Kidney capillary endothelial cell (primary cell): ENCODE measurements at regions not wholly inside any gene's neighbourhood (a gene's known extent, or its start where the extent isn't known, plus 50 kb on each side); places are given as distances from the start of the nearest gene placed in this dataset.
A peak's percentile ranks its signal among the peaks of the same experiment; 100 is the strongest.
"Not testable (repeated sequence)": the region's sequence is repeated elsewhere in the genome, so short reads cannot be mapped to it uniquely, and the experiment has no call there.

Experiments
- DNase-seq: peaks from one replicate; pipeline ENCODE4 v3.0.0-alpha.2; 2018; ENCODE audit warnings: low spot score

DNA sequence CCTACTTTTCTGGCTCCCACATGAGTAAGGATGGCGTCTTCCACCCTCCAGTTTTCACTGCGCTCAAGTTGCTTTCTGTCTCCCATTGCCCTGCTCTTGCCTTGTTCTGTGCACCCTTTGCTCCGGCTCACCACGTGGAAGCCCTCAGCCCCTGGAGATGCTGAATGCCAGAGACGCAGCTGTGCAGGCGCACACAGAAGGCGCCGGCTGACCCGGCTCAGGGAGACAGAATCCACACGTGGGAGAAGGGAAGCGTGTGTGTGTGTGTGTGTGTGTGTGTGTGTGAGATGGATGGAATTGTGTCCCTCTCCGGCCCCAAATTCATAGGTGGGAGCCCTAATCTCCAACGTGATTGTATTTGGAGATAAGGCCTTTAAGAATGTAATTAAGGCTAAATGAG, 118.2 kb upstream of the ERRFI1 start:
- DNase-seq, result no peak

DNA sequence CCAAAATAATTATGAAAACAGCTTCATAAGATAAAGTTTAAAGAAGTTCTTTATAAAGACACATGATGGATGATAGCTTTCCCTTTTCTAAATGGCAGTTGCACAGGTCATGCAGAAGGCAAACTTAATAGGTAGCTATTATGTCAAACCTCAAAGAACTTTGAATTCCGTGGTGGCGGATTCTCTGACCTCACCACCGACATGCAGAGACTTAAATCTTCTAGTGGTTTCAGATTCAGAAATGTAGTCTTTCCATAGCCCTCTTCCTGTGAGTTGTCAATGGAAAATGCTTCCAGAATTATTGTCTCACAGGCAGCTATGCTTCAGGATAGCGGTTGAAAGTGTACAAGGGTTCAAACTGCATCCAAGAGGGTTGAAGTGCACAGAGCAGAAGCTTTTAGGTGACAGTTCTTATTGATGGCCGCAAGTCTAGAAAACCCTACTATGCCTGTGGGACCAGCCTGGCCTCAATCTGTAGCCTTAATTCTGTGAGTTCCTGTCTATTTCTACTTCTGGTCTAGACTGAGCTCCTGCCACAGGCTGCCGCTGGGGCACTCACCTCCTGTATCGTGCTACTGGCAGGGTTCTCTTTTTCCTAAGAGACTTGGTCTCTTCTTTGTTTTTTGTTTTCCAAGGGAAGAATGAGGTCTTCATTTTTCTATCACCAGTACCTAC, 117.0 kb upstream of the ERRFI1 start:
- no peak for DNase-seq

DNA sequence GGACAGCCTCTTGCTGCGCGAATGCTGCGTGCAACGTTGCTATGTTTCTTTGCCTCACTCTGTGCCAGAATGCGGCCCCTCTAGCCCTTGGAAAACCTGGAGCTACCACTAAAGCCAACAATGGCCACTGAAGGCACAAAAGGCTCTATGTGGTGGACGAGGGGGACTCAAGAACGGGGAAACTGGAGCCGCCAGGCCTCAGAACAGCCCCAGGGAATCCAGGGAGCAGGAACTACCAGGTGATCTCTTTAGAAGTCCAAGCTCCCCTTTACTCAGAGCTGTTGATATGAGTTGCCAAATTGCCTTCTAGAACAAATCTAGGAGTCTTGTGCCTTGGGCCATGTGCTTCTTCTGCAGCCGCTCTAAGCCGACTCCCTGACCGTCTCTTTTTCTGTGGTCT, 113.8 kb upstream of the ERRFI1 start:
- DNase-seq, result no peak

DNA sequence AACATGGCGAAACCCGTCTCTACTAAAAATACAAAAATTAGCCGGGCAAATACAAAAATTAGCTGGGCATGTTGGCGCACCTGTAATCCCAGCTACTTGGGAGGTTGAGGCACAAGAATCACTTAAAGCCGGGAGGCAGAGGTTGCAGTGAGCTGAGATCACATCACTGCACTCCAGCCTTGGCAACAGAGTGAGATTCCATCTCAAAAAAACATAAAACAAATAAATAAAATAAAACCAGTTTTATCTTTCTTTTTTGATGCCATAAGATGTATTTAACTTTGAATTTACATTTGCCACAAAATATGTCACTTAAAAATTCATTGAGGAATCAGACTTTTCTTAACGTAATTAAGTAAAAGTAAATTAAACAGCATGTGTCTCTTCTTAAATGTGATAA, 113.3 kb upstream of the ERRFI1 start:
- DNase-seq, result no peak

DNA sequence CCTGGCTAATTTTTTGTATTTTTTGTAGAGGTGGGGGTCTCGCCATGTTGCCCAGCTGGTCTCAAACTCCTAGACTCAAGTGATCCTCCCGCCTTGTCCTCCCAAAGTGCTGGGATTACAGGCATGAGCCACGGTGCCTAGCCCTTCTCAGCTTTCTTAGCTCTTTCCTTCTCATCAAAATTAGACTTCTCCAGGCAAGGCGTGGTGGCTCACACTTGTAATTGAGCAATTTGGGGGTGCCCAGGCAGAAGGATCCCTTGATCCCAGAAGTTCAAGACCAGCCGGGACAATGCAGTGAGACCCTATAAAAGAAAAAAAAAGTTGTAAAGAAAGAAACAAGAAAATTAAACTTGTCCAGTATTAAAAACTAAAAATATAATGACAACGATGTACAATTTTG, 112.6 kb upstream of the ERRFI1 start:
- no peak for DNase-seq

DNA sequence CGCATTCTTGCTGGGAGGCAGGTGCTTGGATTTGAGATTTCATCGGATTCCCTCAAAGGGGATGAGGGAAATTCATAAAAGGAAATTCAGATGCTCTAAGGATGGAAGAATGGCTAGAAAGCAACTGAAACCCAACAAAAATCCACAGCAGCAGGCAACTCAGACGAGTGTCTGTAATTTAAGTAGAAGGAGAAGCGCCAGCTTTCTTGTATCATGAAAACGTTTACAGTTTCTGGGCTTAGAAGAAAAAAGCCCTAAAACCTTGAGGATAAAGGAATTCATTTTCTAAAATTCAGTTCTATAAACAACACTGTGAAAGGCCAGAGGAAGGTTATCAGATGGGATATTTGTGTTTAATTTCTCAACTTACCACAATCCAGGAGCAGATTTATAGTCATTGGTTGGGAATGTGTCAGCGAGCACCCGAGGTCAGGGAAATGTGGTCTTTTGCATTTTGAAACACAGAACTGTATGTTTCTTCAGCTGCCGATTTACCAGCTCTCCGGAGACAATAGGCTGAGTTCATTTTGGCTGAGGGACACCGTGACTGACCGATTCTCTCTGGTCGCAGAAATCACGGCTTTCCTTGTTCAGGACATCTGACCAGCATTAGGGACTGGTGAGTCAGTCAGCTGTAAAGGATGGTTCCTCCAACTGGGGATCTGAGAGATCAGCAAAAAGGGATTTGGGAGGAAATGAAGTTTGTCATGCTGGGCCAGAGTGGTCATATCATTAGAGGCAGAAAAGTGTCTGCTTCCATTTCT, 111.6 kb upstream of the ERRFI1 start:
- peak; percentile 35 for DNase-seq

DNA sequence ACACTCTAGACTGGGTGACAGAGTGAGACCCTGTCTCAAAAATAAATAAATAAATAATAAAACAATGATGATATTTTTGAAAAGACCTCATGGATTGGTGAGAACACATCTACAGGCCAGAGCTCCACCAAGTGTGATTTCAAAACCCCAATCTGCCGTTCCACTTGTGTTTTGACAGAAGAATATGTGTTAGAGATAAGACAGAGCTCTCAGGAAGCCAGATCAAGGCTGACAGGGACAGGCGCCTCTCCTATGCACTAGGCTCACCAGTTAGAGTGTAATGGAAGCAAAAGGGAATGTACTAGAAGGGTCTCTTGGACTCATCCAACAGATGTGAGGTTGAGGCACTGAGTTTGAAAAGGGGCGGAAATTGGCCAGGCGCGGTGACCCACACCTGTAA, 110.7 kb upstream of the ERRFI1 start:
- no peak for DNase-seq

DNA sequence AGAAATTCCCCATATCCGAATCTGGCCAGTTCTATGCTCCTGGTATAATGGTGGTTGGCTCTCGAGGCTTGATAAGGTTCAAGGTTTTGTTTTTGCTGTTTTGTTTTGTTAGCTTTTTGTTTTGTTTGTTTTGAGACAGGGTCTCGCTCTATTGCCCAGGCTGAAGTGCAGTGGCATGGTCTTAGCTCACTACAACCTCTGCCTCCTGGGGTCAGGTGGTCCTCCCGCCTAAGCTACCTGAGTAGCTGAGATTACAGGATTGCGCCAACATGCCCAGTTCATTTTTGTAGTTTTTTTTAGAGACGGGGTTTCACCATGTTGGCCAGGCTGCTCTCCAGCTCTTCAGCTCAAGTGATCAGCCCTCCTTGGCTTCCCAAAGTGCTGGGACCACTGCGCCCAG, 109.1 kb upstream of the ERRFI1 start:
- DNase-seq, result no peak

DNA sequence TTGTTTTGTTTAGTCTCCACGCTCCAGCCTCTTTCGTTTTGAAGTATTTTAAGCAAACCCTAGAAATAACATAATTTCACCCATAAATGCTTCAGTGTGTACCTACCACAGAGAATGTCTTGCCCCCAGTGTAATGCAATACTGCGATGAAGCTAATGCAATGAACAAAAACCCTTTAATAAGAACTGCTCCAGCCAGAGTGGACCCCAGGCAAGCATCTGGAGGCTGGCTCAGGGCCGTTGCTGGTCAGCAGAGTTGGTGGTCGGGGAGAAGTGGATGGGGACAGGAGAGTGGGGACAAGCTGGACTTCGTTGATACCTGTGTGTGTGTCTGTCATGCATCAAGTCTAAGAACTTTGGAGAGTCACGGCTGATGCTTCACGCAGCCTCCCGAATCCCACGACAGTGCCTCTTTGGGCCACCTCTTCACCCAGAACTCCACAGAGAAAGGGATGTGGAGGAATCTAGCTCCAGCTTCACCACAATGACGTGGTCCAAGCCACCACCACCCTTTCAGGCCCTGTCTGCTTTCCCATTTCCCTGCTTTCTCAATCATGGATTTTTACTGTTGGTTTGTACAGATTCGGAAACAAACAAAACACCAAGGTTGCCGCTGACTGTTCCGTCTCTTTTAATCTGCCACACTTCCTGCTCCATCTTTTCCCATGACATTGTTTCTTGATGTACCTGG, 108.6 kb upstream of the ERRFI1 start:
- DNase-seq, result no peak

DNA sequence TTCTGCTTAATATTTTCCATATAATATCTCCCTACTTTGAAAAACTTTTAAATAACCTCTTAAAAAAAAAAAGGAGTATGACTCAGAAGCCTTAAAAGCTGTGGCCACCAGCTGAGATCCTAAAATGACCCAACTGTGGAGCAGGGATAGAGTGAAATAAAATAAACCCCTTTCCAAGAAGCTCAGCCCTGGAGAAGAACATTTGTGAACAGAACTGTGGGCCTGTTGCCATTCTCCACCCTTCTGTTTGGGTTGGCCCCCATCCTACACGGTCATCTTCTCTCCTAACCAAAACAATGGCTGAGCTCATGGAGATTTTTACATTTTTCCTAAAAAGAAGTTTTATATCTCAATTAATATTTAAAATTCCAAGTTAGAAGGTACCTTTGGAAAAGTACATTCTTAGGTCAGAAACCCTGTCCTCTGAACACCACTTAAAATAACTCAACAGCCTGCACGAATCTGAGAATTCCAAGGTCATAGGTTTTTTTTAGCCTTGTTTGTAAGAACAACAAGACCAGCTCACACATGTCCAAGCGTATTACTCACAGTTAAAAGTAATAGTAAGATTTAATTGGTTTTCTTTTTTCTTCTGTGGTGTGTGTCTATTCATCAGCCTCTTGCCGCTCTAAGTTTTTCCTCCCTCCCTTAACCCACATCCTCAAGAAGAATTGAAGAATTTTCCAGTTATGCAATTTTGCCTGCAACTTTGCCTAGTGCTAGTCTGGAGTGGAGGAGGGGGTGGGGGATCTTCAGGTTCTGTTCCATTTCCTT, 107.7 kb upstream of the ERRFI1 start:
- DNase-seq, result no peak

DNA sequence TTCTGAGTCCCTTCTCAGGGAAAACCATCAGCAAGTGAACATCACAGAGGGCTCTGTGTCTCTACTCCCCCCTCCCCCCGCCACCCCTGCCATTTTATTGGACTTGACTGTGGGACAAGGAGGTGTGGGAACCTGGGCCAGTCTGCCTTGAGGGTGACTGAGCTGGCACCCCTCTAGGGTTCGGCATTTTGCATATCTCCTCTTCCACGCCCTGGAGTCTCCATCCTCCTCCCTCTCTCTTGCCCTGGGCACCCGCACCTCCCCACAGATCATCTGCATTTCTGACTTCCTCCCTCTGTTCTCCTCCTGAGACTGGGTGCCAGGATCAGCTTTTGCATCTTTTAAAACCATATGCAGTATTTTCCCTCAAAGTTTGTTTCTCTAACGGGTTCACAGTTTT, 107.1 kb upstream of the ERRFI1 start:
- DNase-seq, result no peak

DNA sequence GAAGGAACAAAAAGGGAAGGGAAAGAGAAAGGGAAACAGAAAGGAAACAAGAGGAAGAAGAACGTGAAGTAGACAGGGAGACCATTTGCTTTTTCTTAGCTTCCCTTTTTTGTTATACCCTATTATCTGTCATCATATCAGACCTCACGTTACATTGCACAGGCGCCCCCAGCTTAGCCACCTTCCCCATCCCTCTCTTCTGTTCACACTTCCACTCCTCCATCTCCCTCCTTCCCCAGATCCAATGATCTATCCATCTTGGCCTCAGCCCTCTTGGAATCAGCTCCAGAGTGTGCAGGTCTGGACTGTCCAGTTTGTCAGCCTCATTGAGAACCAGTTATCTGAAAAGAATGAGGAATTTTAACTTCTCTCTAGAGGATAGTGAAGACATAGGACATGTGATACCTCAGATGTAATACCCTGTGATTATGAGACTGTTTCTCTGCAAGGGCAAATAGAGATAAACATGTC, 101.1 kb upstream of the ERRFI1 start:
- DNase-seq, result no peak

DNA sequence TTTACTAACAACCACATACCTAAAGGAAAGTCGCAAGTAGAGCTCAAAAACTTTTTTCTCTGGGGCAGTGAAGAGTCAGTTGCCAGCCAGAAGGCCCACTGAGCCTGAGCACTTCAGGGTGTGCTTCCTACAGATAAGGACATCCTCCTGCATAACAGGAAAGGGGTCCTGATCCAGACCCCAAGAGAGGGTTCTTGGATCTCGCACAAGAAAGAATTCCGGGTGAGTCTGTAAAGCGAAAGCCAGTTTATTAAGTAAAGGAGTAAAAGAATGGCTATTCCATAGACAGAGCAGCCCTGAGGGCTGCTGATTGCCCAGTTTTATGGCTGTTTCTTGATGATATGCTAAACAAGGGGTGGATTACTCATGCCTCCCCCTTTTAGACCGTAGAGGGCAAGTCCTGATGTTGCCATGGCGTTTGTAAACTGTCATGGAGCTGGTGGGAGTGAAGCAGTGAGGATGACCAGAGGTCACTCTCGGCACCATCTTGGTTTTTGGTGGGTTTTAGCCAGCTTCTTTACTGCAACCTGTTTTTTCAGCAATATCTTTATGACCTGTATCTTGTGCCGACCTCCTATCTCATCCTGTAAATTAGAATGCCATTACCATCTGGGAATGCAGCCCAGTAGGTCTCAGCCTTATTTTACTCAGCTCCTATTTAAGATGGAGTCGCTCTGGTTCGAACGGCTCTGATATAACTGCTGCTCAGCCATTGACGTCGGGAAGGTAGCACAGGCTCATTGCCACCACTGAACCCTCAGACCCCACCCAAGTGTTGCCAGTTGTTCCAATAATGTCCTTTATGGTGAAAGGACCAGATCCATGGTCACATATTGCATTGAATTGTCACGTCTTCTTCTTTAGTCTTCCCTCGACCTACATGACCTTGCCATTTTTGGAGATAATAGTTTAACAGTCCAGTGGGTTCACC, 96.6 kb upstream of the ERRFI1 start:
- DNase-seq, result no peak

DNA sequence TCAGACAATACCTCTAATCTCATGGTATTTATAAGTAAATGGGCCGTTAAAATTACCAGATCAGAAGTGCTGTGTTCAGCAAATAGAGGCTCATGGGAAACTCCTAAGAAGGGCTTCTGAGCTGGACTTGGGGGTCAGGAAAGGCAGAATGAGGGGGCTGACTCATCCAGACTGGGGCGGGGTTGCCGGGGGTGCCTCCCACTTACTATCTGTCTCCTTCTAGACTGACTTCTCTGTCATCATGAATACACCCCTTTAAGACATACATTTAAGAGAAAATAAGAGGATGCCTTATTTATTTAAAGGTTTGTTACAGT, 96.0 kb upstream of the ERRFI1 start:
- no peak for DNase-seq

DNA sequence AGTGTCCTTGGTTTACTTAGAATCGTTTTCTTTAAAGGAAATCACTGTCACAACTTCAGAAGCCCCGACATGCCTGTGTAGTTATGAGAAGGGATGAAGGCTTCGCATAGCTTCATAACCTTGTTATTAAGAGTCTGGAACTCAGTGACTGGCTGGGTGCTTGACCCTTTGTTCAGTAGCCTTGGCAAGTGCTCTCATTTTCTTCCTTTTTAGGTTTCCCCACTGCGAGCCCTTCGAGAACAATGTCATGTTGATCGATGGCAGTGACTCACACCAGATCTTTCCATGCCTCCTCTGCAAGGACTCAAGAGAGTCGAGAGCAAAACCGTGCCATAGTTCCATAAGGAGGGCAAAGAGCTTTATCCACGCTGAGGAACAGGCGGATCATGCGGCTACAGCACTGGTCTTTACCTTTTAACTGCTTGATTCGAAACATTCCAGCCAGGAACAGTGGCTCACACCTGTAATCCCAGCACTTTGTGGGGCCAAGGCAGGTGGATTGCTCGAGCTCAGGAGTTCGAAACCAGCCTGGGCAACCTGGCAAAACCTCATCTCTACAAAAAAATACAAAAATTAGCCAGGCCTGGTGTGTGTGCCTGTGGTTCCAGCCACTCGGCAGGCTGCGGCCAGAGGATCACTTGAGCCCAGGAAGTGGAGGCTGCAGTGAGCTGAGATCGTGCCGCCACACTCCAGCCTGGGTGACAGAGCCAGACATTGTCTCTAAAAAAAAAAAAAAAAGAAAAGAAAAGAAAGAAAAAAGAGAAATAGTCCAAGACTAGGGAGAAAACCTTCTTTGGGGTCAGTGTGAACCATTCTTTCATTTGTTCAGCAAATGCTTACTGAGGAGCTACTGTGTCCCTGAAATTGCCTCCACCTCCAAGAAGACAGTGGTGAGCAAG, 95.4 kb upstream of the ERRFI1 start:
- DNase-seq, result peak; percentile 57

DNA sequence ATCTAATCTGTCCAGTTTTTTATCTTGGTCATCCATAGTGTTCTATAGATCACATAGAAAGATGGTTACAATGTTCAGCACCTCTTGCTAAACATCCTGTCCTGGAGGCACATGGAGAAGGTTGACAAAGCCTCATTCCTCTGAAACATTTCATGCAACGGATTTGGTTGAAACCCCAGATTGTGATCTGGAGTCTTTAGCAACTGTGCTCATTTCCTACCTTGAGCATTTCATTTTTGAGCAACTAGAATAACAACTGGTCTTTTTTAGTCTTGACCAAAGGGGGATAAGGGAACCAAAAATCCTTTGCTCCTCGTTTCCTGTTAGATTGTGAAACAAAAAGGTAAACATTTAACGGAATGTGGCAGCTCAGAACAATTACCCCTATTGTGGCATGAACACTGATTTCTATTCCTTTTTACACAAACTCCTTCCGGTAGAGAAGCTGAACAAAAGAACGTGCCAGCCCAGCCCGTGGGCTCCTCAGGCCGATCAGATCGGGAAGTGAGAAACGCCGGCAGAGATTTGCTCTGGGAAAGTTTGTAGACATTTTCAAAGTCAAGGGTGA, 94.7 kb upstream of the ERRFI1 start:
- no peak for DNase-seq

DNA sequence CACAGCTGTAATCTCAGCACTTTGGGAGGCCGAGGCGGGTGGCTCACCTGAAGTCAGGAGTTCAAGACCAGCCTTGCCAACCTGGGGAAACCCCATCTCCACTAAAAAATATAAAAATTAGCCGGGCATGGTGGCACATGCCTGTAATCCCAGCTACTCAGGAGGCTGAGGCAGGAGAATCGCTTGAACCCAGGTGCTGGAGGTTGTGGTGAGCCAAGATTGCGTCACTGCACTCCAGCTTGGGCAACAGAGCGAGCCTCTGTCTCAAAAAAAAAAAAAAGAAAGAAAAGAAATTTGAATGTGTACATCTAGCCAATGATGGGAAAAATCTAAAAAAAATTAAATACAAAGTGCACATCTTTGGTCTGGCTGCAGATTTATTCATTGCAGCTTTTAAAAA, 92.6 kb upstream of the ERRFI1 start:
- DNase-seq, result not testable (repeated sequence)

DNA sequence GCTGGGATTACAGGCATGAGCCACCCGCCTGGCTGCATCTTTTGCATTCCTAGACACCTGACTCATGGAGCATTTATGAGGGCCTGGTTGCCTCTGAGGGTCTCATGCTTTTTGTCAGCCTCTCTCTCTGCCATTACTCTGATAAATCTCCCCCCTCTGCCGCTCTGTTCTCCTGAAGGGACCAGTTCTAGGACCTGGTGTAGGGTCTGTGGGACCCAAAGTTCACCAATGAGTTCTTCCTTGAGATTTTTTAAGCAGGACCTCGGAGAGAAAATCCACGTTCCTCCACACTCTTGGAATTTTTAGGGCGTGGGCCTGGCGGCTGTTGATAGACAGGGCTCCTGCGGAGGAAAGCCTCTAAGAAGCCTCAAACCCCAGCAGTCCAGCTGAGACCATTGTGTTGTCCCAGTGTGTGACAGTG, 91.9 kb upstream of the ERRFI1 start:
- no peak for DNase-seq

DNA sequence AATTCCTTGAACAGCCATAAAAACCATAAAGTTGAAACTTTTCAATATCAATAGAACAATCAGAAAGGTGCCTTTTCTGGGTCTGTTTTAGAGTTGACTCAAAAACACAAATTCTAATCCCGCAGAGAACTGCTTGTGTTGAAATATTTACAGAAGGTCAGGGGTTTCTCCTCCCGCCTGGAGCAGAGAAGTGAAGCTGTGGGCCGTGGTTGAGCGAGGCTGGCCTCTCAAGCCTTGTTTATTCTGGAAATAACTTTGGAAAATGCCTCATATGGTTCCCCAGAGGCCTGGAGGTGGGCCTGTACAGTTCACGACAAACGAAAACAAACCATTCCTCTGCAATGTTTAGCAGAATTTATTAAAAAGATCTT, 90.8 kb upstream of the ERRFI1 start:
- no peak for DNase-seq

DNA sequence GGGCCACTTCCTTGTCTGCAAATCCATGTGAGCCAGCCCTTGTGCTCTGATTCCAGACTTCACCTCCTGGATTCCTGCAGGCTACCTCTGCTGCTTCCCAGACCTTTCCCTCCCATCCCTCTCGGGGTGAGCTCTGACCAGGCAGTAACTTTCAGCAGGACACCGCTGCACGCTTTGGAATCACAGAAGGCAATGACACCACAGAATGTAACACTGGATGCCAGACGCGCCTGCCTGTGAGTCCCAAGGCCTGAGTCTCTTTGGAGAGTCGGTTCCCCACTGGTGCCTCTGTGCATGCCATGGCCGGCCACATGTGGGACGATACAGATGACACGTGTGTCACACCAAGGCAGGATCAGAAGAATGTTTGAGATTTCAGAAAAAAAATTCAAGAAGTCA, 89.7 kb upstream of the ERRFI1 start:
- no peak for DNase-seq
